Mammary epithelial cell (primary cell): ENCODE measurements at regions not wholly inside any gene's neighbourhood (a gene's known extent, or its start where the extent isn't known, plus 50 kb on each side); places are given as distances from the start of the nearest gene placed in this dataset.

Experiments used
- CTCF ChIP-seq, 2 donors: IDR thresholded peaks in 1 of 2; conservative IDR thresholded peaks in 1 of 2; 2 replicates each; pipeline ENCODE4 v1.5.1; 2011 to 2012; ENCODE audit warnings: inconsistent platforms in 2 of 2, low read length in 2 of 2, mild to moderate bottlenecking in 2 of 2, control low read depth in 1 of 2, low read depth in 1 of 2; ENCODE audit not compliant: insufficient read depth in 1 of 2; ENCODE audit errors: extremely low read depth in 1 of 2
- EZH2 ChIP-seq: IDR thresholded peaks from 2 replicates; pipeline ENCODE4 v1.6.1; 2012; ENCODE audit warnings: low read length, inconsistent platforms, borderline replicate concordance

GRCh38 chr2:47644351-47644750, 73.6 kb upstream of the KCNK12 start:
- TF ChIP-seq CTCF (conservative IDR thresholded peaks at IDR 0.05 in 1 of 2, IDR thresholded peaks at IDR 0.05 in 1 of 2; ENCODE audit: extremely low read depth in 1 of 2, insufficient read depth in 1 of 2, low read depth in 1 of 2, low read length in 2 of 2) (no peak), EZH2 (no peak)
